GM12892 (cell line): ENCODE measurements at regions not wholly inside any gene's neighbourhood (a gene's known extent, or its start where the extent isn't known, plus 50 kb on each side); places are given as distances from the start of the nearest gene placed in this dataset.

Source experiments
- POLR2A ChIP-seq: IDR thresholded peaks from 2 replicates; pipeline ENCODE4 v1.6.1; 2011; ENCODE audit warnings: low read depth, low read length, control low read depth
- TAF1 ChIP-seq: IDR thresholded peaks from 2 replicates; pipeline ENCODE4 v1.6.1; 2011; ENCODE audit warnings: low read depth, mild to moderate bottlenecking, control low read depth, low read length, borderline replicate concordance

GRCh38 chr9:31183866-31184265 lies 1200.6 kb upstream of the ACO1 start:
- no peak for TF ChIP-seq POLR2A
- no peak for TF ChIP-seq TAF1
